Heart left ventricle (tissue), 16 donors: ENCODE measurements at regions not wholly inside any gene's neighbourhood (a gene's known extent, or its start where the extent isn't known, plus 50 kb on each side); places are given as distances from the start of the nearest gene placed in this dataset.

Experiments used
- ATAC-seq, 4 donors: fragments of 200-7000 bp; cut with Tn5 transposase; one replicate each; pipeline ENCODE4 v1.9.1; 2020 to 2022; ENCODE audit warnings: moderate library complexity in 4 of 4, mild to moderate bottlenecking in 3 of 4, moderate number of reproducible peaks in 1 of 4
- DNase-seq, 5 donors: peaks; one replicate each; pipeline ENCODE4 v3.0.0-alpha.2; 2020
- H3K27ac ChIP-seq, 12 donors: fragments of 200-600 bp; sonication (generic) in 4 of 12; one replicate each; pipeline versions ENCODE4 v1.5.0 to v1.8.0; 2016 to 2022; ENCODE audit warnings: mild to moderate bottlenecking in 2 of 12
- H3K27me3 ChIP-seq, 9 donors: fragments of 200-600 bp; sonication (generic) in 2 of 9; one replicate each; pipeline versions ENCODE4 v1.5.1 to v1.8.0; 2016 to 2022; ENCODE audit warnings: mild to moderate bottlenecking in 3 of 9
- H3K36me3 ChIP-seq, 9 donors: fragments of 200-600 bp; sonication (generic) in 2 of 9; one replicate each; pipeline versions ENCODE4 v1.5.0 to v1.8.0; 2018 to 2022; ENCODE audit warnings: mild to moderate bottlenecking in 2 of 9
- H3K4me1 ChIP-seq, 12 donors: fragments of 200-600 bp; sonication (generic) in 4 of 12; one replicate each; pipeline versions ENCODE4 v1.5.0 to v1.8.0; 2016 to 2022; ENCODE audit warnings: mild to moderate bottlenecking in 3 of 12
- H3K4me3 ChIP-seq, 12 donors: fragments of 200-600 bp; sonication (generic) in 4 of 12; one replicate each; pipeline versions ENCODE4 v1.5.0 to v1.8.0; 2017 to 2022; ENCODE audit warnings: mild to moderate bottlenecking in 9 of 12, moderate library complexity in 4 of 12
- H3K9me3 ChIP-seq, 12 donors: fragments of 200-600 bp; sonication (generic) in 4 of 12; one replicate each; pipeline versions ENCODE4 v1.5.0 to v1.8.0; 2016 to 2022; ENCODE audit warnings: mild to moderate bottlenecking in 1 of 12
- CTCF ChIP-seq, 12 donors: fragments of 200-600 bp; sonication (generic) in 4 of 12; IDR thresholded peaks; one replicate each; pipeline versions ENCODE4 v1.5.0 to v1.8.0; 2018 to 2022; ENCODE audit warnings: antibody characterized with exemption in 12 of 12, mild to moderate bottlenecking in 5 of 12
- POLR2A ChIP-seq, 2 donors: fragments of 450-650 bp; IDR thresholded peaks; one replicate each; pipeline ENCODE4 v1.6.1; 2017; ENCODE audit warnings: antibody characterized with exemption in 2 of 2, mild to moderate bottlenecking in 2 of 2, moderate library complexity in 2 of 2
- WGBS, 4 donors: extraction: QIAGEN DNeasy Blood & Tissue Kit in 2 of 4; methylation state at CpG; one replicate each; pipeline versions ENCODE4 v1.1.5 to v1.1.7; 2013 to 2018; 5-methylcytosine and 5-hydroxymethylcytosine counted together
- intact Hi-C, 10 donors: fragments of 100-400 bp; cut with DNase I; formaldehyde crosslinking; loops; one replicate each; pipeline versions ENCODE4 v1.11.1 to v1.14.2; 2022
- donor health status: ischemic (EF 13 %, LVEDD 7.1; RV severe dilation, severe dysfunction).
- donor health status: healthy with polysubstance abuse.
- donor health status: DM: no; HTN: yes; CAD: no.
- donor health status: DM: no; HTN: no; CAD: no.
- donor health status: ischemic (EF 25% LVEDD 6.9; RV normal size, moderate dysfunction).
- donor health status: ischemic (EF 25% LVEDD 5.7; RV mildly dilated, moderate dysfunction).
- donor health status: healthy.
- donor health status: DM: yes; HTN: yes; CAD: no.
- donor health status: ischemic (EF 35%, LVEDD 5.7; RV mildly dilated, moderate dysfunction).
- donor health status: nonischemic (EF 11% LVEDD 7.7; RV severe dilation, severe dysfunction).
- donor health status: DM: yes; HTN: yes; CAD: no.
- donor health status: PGD.
- donor health status: ischemic (EF 29% LVEDD 5.4; RV normal size, mild dysfunction).
- donor health status: nonischemic (EF 23%, LVEDD 6.1; RV moderate dilation, normal function).

DNA sequence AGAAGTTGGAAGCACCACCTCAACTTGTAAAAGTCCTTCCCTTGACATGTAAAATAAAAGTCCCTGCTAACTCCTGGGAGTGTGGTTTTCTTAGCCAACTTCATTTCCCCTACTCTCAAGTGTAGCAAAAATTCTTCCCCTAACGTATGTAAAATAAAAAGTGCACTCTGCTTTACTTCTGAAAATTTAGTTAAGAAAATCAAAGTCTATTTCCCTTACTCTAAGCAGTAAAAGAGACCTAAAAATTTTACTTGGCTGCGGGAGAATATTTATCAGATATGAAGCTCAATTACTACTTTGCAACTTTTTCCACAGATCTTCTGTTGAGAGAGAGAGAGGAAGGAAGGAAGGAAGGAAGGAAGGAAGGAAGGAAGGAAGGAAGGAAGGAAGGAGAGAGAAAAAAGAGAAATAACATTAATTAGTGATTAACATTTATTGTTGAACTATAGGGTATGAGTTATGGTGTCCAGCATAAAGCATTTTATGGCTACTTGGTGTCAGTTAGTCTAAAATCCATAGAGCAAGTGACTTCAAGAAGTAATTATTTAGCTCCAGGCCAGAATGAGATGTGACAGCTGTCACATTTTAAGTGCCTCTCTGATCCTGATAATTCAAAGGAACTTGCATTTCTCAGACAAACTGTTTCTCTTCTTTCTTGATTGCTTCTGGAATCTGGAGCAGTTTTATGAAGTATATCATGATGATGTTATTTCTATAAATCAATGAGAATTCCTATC, 210.3 kb downstream of the TMX3 start:
- H3K27me3 ChIP-seq = no peaks in the 10 kb centered on the region
- intact Hi-C loops = no loop called here
- DNase-seq = no peak
- 66 to 76% (median 68%) methylated on average over 2 of the region's 2 CpGs for WGBS, 4 donors
- no peaks in the 10 kb centered on the region for H3K9me3 ChIP-seq
- no peak overlapping the region for H3K27ac ChIP-seq
- no peak for ATAC-seq
- H3K4me3 ChIP-seq = no peak overlapping the region
- TF ChIP-seq POLR2A (IDR thresholded peaks at IDR 0.05) (no peak), CTCF (IDR thresholded peaks at IDR 0.05) (no peak)
- H3K4me1 ChIP-seq = peaks cover 0 to 3% (median 0%) of the 10 kb centered on the region in 12 donors
- no peaks in the 10 kb centered on the region for H3K36me3 ChIP-seq

GRCh38 chr18:68500556-68500955, 214.4 kb downstream of the TMX3 start:
- H3K36me3 ChIP-seq = no peaks in the 10 kb centered on the region
- WGBS, 4 donors = 54 to 76% (median 64%) methylated on average over 4 of the region's 4 CpGs
- H3K4me1 ChIP-seq = no peaks in the 10 kb centered on the region
- TF ChIP-seq POLR2A (IDR thresholded peaks at IDR 0.05) (no peak), CTCF (IDR thresholded peaks at IDR 0.05) (no peak)
- no peak overlapping the region for H3K4me3 ChIP-seq
- intact Hi-C loops = no loop called here
- ATAC-seq = no peak
- H3K27ac ChIP-seq = no peak overlapping the region
- no peak for DNase-seq
- no peaks in the 10 kb centered on the region for H3K27me3 ChIP-seq
- H3K9me3 ChIP-seq = no peaks in the 10 kb centered on the region

DNA sequence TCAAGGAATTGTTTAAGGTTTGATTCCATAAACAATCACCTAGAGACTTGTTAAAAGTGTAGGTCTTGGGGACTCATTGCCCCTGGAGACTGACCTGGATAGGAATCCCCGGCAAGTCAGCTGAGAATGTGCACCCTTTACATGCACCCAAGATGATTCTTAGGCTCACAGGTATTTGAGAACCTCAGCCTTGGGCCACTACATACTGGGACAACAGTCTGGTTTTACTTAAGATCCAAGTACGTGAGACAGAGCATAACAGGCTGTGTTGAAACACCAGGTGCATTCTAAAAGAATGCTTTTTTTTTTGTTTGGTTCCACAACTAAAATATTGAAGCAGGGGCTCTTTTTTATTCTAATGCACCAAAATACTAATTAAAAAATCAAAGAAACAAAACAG, 215.8 kb downstream of the TMX3 start:
- no peak for ATAC-seq
- TF ChIP-seq POLR2A (IDR thresholded peaks at IDR 0.05) (no peak), CTCF (IDR thresholded peaks at IDR 0.05) (no peak)
- Histone ChIP-seq H3K4me1 (no peaks in the 10 kb centered on the region), H3K36me3 (no peaks in the 10 kb centered on the region), H3K4me3 (no peak overlapping the region), H3K27ac (no peak overlapping the region), H3K27me3 (no peaks in the 10 kb centered on the region), H3K9me3 (no peaks in the 10 kb centered on the region)
- intact Hi-C loops = no loop called here
- DNase-seq = no peak
- WGBS, 4 donors = 82 to 92% (median 85%) methylated on average over 2 of the region's 2 CpGs

- Histone ChIP-seq H3K4me1 (no peaks in the 10 kb centered on the region), H3K9me3 (no peaks in the 10 kb centered on the region), H3K36me3 (no peaks in the 10 kb centered on the region), H3K4me3 (no peak overlapping the region), H3K27me3 (no peaks in the 10 kb centered on the region), H3K27ac (no peak overlapping the region)
- DNase-seq (no peak), ATAC-seq (no peak)
- no peak for TF ChIP-seq CTCF (IDR thresholded peaks at IDR 0.05)
- TF ChIP-seq POLR2A (IDR thresholded peaks at IDR 0.05) = no peak
- 88 to 94% (median 92%) methylated on average over 1 of the region's 1 CpG for WGBS, 4 donors
- intact Hi-C loops = no loop called here
Measured at GRCh38 chr18:68498636-68499035, 216.3 kb downstream of the TMX3 start.
